T1000 (cell line): ENCODE measurements at regions not wholly inside any gene's neighbourhood (a gene's known extent, or its start where the extent isn't known, plus 50 kb on each side); places are given as distances from the start of the nearest gene placed in this dataset.
"Not testable (repeated sequence)": the region's sequence is repeated elsewhere in the genome, so short reads cannot be mapped to it uniquely, and the experiment has no call there.

Experiments used
- DNase-seq: peaks from one replicate; lab custom pipeline; 2025; ENCODE audit warnings: mixed read lengths; lab: John Stamatoyannopoulos, UW

DNA sequence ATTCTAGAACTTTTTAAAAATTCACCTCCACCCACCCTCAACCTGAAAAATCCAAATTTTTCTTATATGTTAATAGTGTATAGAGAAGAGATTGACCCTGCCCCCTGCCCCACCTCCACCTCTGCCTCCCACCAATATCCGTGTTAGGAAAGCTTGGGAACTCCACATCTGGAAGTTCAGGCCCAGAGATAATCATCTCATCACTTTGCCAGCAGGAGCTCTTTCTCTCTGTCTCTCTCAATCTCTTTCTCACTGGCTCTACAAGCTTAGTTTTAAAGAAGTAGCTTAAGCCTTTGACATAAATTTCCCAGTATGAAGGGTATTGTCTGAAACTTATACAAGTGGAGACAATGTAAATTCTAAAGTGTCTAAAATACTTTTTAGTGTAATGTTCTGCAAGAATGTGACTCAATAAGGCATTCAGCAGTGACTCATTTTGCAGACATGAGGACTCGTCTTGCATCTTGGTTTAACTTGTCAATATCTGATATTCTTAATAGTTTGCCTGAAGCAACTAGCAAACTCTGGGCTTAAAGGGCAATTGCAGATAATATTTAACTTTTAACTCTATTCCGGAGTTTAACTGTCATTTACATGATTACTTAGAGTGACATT lies 299.8 kb upstream of the EPHA3 start:
- no peak for DNase-seq

DNA sequence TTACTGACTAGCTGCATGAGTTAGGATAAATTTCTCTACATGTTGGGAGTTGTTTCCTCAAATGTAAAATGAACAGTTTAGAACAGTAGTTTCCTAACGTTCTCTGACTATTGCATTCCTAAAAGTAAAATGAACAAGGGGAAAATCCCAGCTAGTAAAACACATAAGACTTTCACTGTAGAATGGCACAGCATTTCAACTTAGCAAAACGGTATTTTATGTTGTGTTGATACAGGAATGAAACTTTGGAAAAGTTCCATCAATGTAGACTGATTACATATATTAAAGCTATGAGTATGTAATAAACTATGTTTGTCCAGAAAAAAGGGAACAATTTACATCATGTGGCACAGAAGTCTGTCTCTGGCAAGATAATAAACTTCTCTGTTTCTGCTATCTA lies 297.4 kb upstream of the EPHA3 start:
- DNase-seq, result no peak

- DNase-seq, result no peak
Measured at GRCh38 chr3:88810455-88810854, 297.0 kb upstream of the EPHA3 start.

DNA sequence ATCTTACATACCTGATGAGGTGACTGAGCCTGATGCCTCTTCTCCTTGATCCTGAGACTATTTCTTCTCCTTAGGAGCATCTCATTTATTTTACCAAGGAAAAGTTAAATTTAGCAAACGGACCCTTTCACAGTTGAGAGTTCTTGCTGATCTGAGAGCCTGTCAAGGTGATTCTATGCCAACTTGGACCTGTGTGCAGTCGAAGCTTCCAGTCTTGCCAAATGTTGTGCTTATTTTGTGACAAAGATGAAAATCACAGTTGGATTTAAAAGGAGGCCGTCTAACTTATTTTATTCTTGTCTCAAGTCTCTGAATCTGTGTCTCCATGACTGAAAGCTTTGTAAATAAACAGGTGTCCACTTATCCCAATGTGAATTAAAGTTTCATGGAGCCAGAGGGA lies 296.3 kb upstream of the EPHA3 start:
- no peak for DNase-seq

GRCh38 chr3:88812576-88812975 lies 294.8 kb upstream of the EPHA3 start:
- no peak for DNase-seq

- no peak for DNase-seq
Measured at GRCh38 chr3:88816445-88816844, 291.0 kb upstream of the EPHA3 start.

GRCh38 chr3:88824666-88825564 lies 282.5 kb upstream of the EPHA3 start:
- no peak for DNase-seq

GRCh38 chr3:88828466-88828865 lies 279.0 kb upstream of the EPHA3 start:
- no peak for DNase-seq

GRCh38 chr3:88852606-88853005 lies 254.8 kb upstream of the EPHA3 start:
- no peak for DNase-seq

- no peak for DNase-seq
Measured at GRCh38 chr3:88863196-88863595, 244.2 kb upstream of the EPHA3 start.

- DNase-seq, result no peak
Measured at GRCh38 chr3:88876724-88877123, 230.7 kb upstream of the EPHA3 start.

DNA sequence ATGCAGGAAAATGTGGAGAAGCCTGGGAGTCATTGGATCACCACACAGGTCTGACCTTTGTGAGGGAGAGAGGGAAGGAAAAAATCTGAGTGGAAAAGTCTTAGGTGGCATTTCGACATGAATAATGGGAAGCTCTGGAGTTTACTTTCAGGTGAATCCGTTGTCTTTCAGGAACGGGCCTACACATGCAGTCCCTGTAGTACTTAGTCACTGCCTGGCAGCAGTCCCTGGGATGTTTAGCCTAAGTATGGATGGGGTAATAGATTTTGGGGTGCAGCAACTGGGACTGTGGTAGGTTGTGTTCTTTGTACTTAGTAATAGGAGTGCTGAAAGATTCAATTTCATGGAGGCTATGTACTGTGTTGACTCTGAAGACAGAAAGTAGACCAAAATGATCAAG lies 227.5 kb upstream of the EPHA3 start:
- no peak for DNase-seq

- no peak for DNase-seq
Measured at GRCh38 chr3:88882121-88882520, 225.3 kb upstream of the EPHA3 start.

- not testable (repeated sequence) for DNase-seq
Measured at GRCh38 chr3:88886624-88887023, 220.8 kb upstream of the EPHA3 start.

- no peak for DNase-seq
Measured at GRCh38 chr3:88896026-88896425, 211.4 kb upstream of the EPHA3 start.

DNA sequence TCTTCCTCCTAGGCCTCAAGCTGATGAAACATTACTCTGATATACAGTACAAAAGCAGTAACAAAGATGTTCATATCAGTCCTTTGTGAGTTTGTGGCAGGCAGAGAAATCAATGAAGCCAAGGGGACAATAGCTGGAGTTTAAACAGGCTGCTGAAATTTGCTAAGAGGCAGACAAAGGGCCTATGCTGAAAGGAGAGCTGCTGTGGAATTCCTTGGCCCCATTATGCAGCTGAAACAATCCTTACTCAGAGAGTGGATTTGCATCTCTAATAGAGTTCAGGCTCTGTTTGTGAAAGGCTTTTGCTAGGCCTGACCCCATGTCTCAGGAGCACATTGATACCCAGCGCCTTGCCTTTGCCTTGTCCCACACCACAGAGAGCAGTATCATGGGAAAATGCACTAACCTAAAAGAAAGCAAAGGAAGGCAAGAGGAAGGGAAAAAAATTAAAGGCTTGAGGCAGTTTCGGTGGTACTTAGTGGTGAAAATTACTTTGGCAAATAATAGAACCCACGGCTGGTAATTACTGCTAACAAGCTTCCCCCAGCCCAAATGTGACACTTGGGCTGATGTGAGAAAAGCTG lies 195.0 kb upstream of the EPHA3 start:
- no peak for DNase-seq

- no peak for DNase-seq
Measured at GRCh38 chr3:88918841-88919240, 188.6 kb upstream of the EPHA3 start.

DNA sequence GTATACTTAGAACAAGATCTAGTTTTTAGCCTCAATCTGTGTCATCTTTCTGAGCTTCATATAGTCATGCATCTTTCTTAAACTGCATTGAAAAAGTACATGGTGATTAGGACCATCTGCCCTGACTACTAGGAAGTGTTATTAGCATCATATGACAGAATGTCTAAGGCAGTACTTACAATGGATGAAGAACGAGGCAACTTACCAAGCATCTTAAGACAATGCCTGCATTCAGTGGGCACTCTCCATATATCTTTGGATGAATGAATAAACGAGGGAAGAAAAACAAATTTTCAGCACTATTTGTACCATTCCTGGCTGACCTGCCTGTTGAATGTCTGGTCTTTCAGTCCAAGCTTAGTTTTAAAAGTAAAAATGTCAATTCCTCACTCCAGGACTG lies 185.4 kb upstream of the EPHA3 start:
- no peak for DNase-seq

- no peak for DNase-seq
Measured at GRCh38 chr3:88926221-88926620, 181.2 kb upstream of the EPHA3 start.

DNA sequence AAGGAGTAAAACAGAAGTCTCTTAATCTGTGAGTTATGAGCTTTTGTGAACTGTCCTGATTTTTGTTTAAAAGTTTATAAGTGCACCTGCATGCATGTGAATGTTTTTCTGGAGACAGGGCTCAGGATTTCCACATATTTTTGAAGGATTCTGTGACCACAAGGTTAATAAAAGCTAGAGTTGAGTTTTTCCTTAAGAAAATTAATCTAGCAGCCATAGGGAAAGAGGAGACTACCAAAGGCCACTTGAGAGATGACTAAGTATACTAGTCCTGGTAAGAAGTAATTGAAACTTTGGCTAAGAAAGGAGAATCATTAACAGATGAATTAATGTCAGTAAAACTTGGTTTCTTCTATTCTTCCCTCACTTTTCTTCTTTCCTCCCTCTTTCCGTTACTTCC lies 176.8 kb upstream of the EPHA3 start:
- DNase-seq, result no peak

- no peak for DNase-seq
Measured at GRCh38 chr3:88936831-88937230, 170.6 kb upstream of the EPHA3 start.

DNA sequence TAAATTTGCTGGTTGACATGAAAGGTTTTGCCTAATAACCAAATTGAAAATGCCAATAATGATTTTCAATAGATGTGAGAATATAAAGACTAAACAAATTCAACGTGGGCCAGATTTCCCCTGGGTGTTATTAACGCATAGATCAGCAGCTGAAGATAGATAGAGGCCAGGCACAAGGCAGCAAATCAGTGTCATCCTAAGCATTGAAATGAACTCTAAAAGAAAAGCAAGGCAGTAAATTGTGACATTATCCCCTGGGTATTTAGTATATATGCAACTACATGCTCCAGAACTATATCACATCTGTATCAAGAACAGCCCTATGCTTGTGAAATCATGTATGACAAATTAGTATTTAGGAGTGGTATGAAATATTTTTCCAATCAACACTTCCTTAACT lies 167.1 kb upstream of the EPHA3 start:
- no peak for DNase-seq

GRCh38 chr3:88947013-88947412 lies 160.4 kb upstream of the EPHA3 start:
- no peak for DNase-seq
